MCF 10A (cell line): ENCODE measurements at regions not wholly inside any gene's neighbourhood (a gene's known extent, or its start where the extent isn't known, plus 50 kb on each side); places are given as distances from the start of the nearest gene placed in this dataset.
A peak's percentile ranks its signal among the peaks of the same experiment; 100 is the strongest.

Experiments used
- BruUV-seq: library from RNA; stranded (reverse); fragments of 400-500 nt; replicated peaks from 2 replicates; lab custom pipeline; 2021; lab: Mats Ljungman, UMichigan
- CTCF ChIA-PET: fragments of 300-600 bp; sonication (Branson Sonifier 250); formaldehyde crosslinking; extraction: SDS; loops from one replicate; lab custom pipeline; 2021; ENCODE audit warnings: antibody characterized with exemption, inconsistent platforms; lab: Yijun Ruan, JAX
- POLR2A ChIA-PET: fragments of 300-600, 350-650 bp; sonication (Branson Sonifier 250); formaldehyde crosslinking; extraction: SDS; loops from one replicate; lab custom pipeline; 2020; ENCODE audit warnings: antibody characterized with exemption, inconsistent platforms; lab: Yijun Ruan, JAX
- DNase-seq: peaks from one replicate; pipeline ENCODE4 v3.0.0-alpha.2; 2018; ENCODE audit not compliant: unreplicated experiment
- H3K27ac Mint-ChIP-seq: one replicate; pipeline ENCODE4 v1.8.0; 2022; ENCODE audit warnings: mild to moderate bottlenecking, low read depth, mixed read lengths; ENCODE audit not compliant: unreplicated experiment
- H3K27me3 Mint-ChIP-seq: one replicate; pipeline ENCODE4 v1.8.0; 2022; ENCODE audit warnings: mixed read lengths; ENCODE audit not compliant: insufficient read depth, unreplicated experiment
- H3K36me3 Mint-ChIP-seq: one replicate; pipeline ENCODE4 v1.8.0; 2022; ENCODE audit warnings: mild to moderate bottlenecking, moderate library complexity, mixed read lengths; ENCODE audit not compliant: insufficient read depth, unreplicated experiment
- H3K4me1 Mint-ChIP-seq: one replicate; pipeline ENCODE4 v1.8.0; 2022; ENCODE audit warnings: mixed read lengths; ENCODE audit not compliant: insufficient read depth, unreplicated experiment
- H3K4me3 Mint-ChIP-seq: one replicate; pipeline ENCODE4 v1.8.0; 2022; ENCODE audit warnings: mild to moderate bottlenecking, moderate library complexity, mixed read lengths; ENCODE audit not compliant: unreplicated experiment
- H3K9me3 Mint-ChIP-seq: one replicate; pipeline ENCODE4 v1.8.0; 2022; ENCODE audit warnings: mixed read lengths; ENCODE audit not compliant: unreplicated experiment
- intact Hi-C: fragments of 100-400 bp; cut with micrococcal nuclease; formaldehyde crosslinking; loops from 2 replicates; pipeline ENCODE4 v1.14.1; 2022
- TF ChIP-seq, protein P1 (sequence below): fragments of 200-600 bp; IDR thresholded peaks from one replicate; pipeline ENCODE4 v1.8.0; 2022; ENCODE audit warnings: antibody characterized with exemption, mild to moderate bottlenecking; ENCODE audit not compliant: unreplicated experiment

DNA sequence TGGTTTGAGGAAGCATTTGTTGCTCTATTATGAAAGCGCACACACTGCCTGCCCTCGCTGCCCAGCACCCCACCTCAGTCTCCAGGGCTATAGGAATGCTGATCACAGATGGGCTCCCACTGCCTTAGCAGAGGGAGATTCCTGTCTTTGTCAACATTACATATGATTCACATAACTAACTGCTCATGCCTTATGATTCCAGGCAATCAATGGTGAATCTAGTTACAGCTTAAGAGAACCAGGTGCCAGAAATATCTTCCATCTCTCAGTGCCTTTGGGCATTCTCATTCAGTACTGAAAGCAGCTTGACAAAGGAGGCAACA, 458.9 kb upstream of the C9orf72 start:
- CTCF ChIA-PET, result no interaction called here
- Mint-ChIP-seq H3K27me3 (peaks cover 46% of the 10 kb centered on the region), H3K4me1 (no peaks in the 10 kb centered on the region), H3K9me3 (no peaks in the 10 kb centered on the region), H3K4me3 (no peak overlapping the region), H3K27ac (no peak overlapping the region), H3K36me3 (no peaks in the 10 kb centered on the region)
- no TSS peak for BruUV-seq
- intact Hi-C loops, result no loop called here
- DNase-seq, result peak; percentile 5
- POLR2A ChIA-PET, result no interaction called here
- TF ChIP-seq, protein P1, sequence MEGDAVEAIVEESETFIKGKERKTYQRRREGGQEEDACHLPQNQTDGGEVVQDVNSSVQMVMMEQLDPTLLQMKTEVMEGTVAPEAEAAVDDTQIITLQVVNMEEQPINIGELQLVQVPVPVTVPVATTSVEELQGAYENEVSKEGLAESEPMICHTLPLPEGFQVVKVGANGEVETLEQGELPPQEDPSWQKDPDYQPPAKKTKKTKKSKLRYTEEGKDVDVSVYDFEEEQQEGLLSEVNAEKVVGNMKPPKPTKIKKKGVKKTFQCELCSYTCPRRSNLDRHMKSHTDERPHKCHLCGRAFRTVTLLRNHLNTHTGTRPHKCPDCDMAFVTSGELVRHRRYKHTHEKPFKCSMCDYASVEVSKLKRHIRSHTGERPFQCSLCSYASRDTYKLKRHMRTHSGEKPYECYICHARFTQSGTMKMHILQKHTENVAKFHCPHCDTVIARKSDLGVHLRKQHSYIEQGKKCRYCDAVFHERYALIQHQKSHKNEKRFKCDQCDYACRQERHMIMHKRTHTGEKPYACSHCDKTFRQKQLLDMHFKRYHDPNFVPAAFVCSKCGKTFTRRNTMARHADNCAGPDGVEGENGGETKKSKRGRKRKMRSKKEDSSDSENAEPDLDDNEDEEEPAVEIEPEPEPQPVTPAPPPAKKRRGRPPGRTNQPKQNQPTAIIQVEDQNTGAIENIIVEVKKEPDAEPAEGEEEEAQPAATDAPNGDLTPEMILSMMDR, result no peak

DNA sequence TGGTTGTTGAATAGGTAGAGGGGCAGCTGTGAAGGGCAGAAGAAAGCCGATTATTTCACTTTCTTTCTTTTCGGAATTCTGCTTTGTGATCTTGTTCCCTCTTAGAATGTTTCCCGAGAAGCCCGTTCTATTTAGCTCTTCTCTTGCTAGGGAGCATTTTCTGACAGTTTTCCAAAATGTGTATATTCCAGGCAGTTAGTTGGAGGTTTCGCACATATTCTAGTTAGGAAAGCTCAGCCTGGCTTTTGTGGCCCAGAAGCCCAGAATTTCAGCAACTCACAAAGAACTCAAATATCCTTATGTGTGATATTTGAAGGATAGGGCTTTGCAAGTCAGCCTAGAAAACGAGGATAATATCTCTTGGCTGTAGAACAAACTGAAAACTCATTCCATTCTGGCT, 461.0 kb upstream of the C9orf72 start:
- ChIA-PET POLR2A (no interaction called here), CTCF (interaction anchor here (0.8 kb wide), 1 partner anchor 25 kb away, joined by 3 read pairs; no protein-coding TSS in a partner anchor)
- Mint-ChIP-seq H3K27me3 (peaks cover 45% of the 10 kb centered on the region), H3K9me3 (no peaks in the 10 kb centered on the region), H3K27ac (no peak overlapping the region), H3K4me1 (no peaks in the 10 kb centered on the region), H3K36me3 (no peaks in the 10 kb centered on the region), H3K4me3 (no peak overlapping the region)
- intact Hi-C loops, result no loop called here
- DNase-seq, result no peak
- BruUV-seq, result no TSS peak
- TF ChIP-seq, protein P1, result no peak

DNA sequence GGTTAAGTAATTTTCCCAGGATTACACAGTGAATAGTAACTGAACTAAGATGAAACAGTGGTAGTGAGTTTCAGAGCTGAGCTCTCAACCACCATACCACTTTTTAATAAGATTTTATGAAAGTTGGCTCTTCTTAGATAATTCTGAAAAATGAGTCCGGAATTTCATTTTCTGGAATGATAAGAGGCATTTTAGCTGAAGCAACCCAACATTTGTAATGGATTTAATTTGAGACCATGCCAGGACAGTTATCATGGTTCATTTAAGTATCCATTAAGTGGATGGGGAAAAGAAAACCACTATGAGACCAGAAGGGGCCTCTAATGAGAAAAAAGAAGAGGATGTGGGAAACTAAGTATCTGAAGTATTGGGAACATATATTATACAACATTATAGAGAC, 464.7 kb upstream of the C9orf72 start:
- no TSS peak for BruUV-seq
- H3K36me3 Mint-ChIP-seq, result no peaks in the 10 kb centered on the region
- no peak for DNase-seq
- no peaks in the 10 kb centered on the region for H3K9me3 Mint-ChIP-seq
- TF ChIP-seq, protein P1, result no peak
- no peak overlapping the region for H3K4me3 Mint-ChIP-seq
- ChIA-PET POLR2A (no interaction called here), CTCF (interaction anchor here (0.6 kb wide), 2 partner anchors 227 to 293 kb away, joined by 4 to 5 read pairs; no protein-coding TSS in a partner anchor)
- peaks cover 48% of the 10 kb centered on the region for H3K27me3 Mint-ChIP-seq
- no peaks in the 10 kb centered on the region for H3K4me1 Mint-ChIP-seq
- H3K27ac Mint-ChIP-seq, result no peak overlapping the region
- intact Hi-C loops, result no loop called here

DNA sequence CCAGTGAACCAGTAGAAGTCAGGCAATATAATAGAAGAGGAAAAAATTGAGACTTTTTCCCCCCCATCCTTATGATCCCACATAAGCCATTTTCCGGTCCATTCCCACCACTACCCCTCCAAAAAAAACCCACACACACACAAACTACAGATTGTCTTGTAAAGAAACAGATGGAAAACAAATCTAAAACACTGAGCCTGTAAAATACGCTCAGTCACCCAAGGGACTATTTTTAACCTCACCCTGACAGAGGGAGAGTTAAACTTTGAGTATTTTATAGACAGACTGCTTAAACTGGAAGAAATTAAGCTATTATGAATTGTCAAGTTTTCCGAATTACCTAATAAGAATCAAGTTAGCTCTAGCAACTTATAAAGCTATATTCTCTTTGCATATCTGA, 471.8 kb upstream of the C9orf72 start:
- no TSS peak for BruUV-seq
- TF ChIP-seq, protein P1, result no peak

More for the DNA sequence above, 471.8 kb upstream of the C9orf72 start:
- no peak for DNase-seq
- ChIA-PET CTCF (interaction anchor here (0.6 kb wide), 1 partner anchor 278 kb away, joined by 3 read pairs; no protein-coding TSS in a partner anchor), POLR2A (no interaction called here)
- peaks cover 4% of the 10 kb centered on the region for H3K4me1 Mint-ChIP-seq
- no peaks in the 10 kb centered on the region for H3K36me3 Mint-ChIP-seq
- no peak overlapping the region for H3K27ac Mint-ChIP-seq
- intact Hi-C loops, result no loop called here
- peaks cover 6% of the 10 kb centered on the region for H3K9me3 Mint-ChIP-seq
- H3K27me3 Mint-ChIP-seq, result peaks cover 49% of the 10 kb centered on the region
- no peak overlapping the region for H3K4me3 Mint-ChIP-seq
